ENCODE measurements at regions not wholly inside any gene's neighbourhood (a gene's known extent, or its start where the extent isn't known, plus 50 kb on each side); places are given as distances from the start of the nearest gene placed in this dataset.

GRCh38 chr11:29343465-29344333 is 673.1 kb downstream of the KCNA4 start:
- DNase-seq, result peak; percentile 58

- peak; percentile 5 for DNase-seq
Measured at GRCh38 chr11:29336727-29337575, 679.9 kb downstream of the KCNA4 start.

GRCh38 chr11:29334776-29335130 is 682.1 kb downstream of the KCNA4 start:
- no peak for DNase-seq

GRCh38 chr11:29333993-29334775 is 682.6 kb downstream of the KCNA4 start:
- DNase-seq, result peak; percentile 61

GRCh38 chr11:29331451-29332010 is 685.3 kb downstream of the KCNA4 start:
- no peak for DNase-seq

GRCh38 chr11:29328961-29329441 is 687.8 kb downstream of the KCNA4 start:
- peak; percentile 45 for DNase-seq

- no peak for DNase-seq
Measured at GRCh38 chr11:29327891-29328290, 688.9 kb downstream of the KCNA4 start.

GRCh38 chr11:29326757-29327156 is 690.1 kb downstream of the KCNA4 start:
- DNase-seq, result no peak

- DNase-seq, result no peak
Measured at GRCh38 chr11:29324328-29324727, 692.5 kb downstream of the KCNA4 start.

- no peak for DNase-seq
Measured at GRCh38 chr11:29321293-29322132, 695.3 kb downstream of the KCNA4 start.

GRCh38 chr11:29320196-29320595 is 696.6 kb downstream of the KCNA4 start:
- no peak for DNase-seq

GRCh38 chr11:29319210-29319609 is 697.6 kb downstream of the KCNA4 start:
- DNase-seq, result no peak

GRCh38 chr11:29318134-29318845 is 698.5 kb downstream of the KCNA4 start:
- no peak for DNase-seq

- DNase-seq, result no peak
Measured at GRCh38 chr11:29317694-29318093, 699.1 kb downstream of the KCNA4 start.

GRCh38 chr11:29315275-29315674 is 701.6 kb downstream of the KCNA4 start:
- no peak for DNase-seq

GRCh38 chr11:29314211-29314610 is 702.6 kb downstream of the KCNA4 start:
- DNase-seq, result no peak

GRCh38 chr11:29312812-29313211 is 704.0 kb downstream of the KCNA4 start:
- no peak for DNase-seq

GRCh38 chr11:29310725-29311342 is 706.0 kb downstream of the KCNA4 start:
- no peak for DNase-seq

- DNase-seq, result no peak
Measured at GRCh38 chr11:29309992-29310391, 706.8 kb downstream of the KCNA4 start.

GRCh38 chr11:29306527-29306926 is 710.3 kb downstream of the KCNA4 start:
- DNase-seq, result no peak
